GM19240 (cell line): ENCODE measurements at regions not wholly inside any gene's neighbourhood (a gene's known extent, or its start where the extent isn't known, plus 50 kb on each side); places are given as distances from the start of the nearest gene placed in this dataset.
"Not testable (repeated sequence)": the region's sequence is repeated elsewhere in the genome, so short reads cannot be mapped to it uniquely, and the experiment has no call there.

ENCODE experiments used
- DNase-seq: peaks from one replicate; pipeline ENCODE4 v3.0.0; 2011; ENCODE audit warnings: low spot score; ENCODE audit not compliant: insufficient read length

DNA sequence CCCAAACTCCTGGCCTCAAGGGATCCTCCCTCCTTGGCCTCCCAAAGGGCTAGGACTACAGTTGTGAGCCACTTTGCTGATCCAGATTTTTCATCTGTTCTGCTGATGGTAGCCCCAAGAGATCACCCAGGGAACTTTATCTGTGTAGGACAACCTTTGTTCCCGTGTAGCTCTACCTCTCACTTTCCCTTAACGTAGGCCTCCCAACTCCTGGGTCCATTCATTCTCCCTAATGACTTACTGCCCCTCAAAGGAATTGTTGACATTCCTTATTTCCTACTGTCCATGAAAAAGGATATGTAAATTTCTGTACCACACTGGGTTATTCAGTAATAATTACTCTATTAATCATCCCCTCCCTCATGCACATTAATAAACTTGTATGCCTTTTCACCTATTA is 51.0 kb upstream of the PHF24 start:
- no peak for DNase-seq

DNA sequence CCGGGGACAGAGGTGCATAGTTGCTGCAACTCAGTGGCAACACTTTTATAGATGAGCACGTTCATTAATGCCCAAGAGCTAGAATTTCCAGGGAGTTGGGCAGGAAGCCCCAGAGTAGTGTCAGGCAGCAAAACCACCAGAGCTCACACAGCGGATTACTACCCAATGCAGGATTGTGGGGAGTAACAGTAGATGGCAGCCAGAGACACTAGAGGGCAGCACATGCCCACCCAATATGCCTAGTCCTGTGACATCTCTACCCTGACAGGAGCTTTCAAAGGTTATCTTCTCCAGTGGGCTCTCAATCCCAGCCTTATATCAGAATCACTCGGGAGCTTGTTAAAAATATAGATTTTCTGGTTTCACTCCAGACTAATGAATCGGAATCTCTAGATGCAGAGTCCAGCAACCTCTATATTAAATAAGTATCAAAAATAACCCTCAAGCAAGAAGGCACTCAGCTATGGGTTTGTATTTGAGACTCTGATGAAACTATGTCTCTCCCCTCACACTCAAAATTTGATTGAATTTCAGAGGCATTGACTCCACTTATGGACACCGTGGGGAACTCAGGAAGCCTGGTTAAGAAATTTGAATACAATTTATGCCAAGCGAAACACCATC is 58.4 kb upstream of the PHF24 start:
- peak; percentile 72 for DNase-seq

GRCh38 chr9:34898846-34899245 is 59.2 kb upstream of the PHF24 start:
- DNase-seq = no peak

DNA sequence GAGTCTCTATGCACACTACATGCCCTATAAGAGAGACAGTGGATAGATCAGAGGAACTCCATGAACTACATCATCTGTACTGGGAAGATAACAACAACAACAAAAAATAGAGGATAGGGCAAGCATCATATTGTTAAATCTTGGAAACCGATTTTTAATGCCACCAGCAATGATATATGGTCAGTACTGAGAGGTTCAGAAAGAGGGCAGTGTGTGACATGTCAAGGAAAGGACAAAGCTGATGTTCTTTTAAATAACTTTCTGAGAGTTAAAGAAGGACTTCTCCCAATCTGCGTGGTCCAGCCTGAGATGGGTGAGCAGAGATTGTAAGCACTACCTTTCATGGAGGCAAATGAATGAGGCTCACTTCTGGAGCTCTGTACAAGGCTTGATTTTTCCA is 62.0 kb upstream of the PHF24 start:
- no peak for DNase-seq

DNA sequence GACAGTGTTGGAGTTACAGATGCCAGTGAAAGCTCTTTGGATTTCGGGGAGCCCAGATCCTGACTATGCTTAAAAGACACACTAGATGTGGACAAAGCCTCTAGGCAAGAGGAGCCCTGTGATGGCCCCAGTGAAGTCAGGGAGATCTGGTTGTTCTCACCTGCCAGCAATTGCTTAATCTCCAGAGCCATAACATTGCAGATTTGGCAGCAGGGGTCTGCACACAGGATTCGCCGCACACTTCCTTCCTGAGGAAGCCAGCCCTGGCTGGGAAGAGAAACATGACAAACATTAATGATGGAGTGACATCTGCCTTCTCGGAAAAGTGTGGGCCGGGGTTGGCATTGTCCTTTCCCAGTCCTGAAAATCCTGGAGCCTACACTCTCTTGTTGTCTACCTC is 65.2 kb upstream of the PHF24 start:
- no peak for DNase-seq

DNA sequence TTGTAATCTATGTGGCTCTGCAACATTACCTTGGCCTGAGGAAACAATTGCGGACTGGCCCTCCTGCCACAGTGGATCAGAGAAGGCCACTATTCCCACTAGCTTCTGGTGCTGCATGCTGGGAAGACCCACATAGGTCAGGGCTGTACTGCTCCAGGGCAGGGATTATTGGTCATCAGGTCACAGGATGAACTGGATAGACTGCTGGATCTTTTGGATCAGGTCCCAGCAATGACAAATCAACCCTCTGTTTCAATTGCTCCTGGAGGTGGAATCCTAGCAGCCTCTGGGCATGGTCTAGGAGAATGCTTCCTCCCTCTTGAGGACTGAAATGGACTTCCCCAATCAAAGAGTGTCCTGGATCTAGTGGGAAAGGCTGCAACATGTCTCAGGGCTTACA is 66.7 kb upstream of the PHF24 start:
- DNase-seq = no peak

DNA sequence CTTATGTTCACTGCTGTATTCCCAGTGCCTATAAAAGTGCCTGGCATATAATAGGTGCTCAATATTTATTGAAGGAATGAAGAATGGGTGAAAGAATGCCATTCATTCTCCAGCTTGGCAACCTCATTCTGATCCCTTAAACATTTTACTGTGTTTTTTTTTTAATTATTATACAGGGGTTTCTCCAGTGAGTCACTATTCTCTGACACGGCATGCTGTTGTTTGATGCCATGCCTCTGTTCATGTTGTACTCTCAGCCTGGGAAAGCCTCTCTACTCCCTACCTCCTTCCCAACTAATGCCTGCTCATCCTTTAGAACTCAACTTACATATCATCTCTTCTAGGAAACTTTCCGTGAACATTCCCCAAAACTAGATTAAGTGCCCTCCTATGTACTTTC is 70.2 kb upstream of the PHF24 start:
- DNase-seq = no peak

GRCh38 chr9:34884747-34885189 is 73.3 kb upstream of the PHF24 start:
- peak; percentile 12 for DNase-seq

- DNase-seq = no peak
Observed at GRCh38 chr9:34876096-34876495, 82.0 kb upstream of the PHF24 start.

DNA sequence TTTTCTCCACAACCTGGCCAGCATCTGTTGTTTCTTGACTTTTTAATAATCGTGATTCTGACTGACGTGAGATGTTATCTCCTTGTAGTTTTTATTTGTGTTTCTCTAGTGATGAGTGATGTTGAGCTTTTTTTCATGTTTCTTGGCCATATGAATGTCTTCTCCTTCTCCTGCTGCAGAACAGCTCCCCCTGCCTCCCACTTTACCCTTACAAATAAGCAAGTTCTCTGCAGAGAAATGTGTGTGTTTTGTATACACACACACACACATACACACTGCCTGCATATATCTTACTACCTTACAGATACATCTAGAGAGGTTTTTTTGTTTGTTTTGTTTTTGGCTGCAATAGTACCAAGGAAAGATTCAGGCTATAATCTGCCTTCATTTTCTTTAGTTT is 88.7 kb upstream of the PHF24 start:
- no peak for DNase-seq

GRCh38 chr9:34866614-34867013 is 91.5 kb upstream of the PHF24 start:
- DNase-seq = no peak

GRCh38 chr9:34863426-34863825 is 94.7 kb upstream of the PHF24 start:
- DNase-seq = no peak

DNA sequence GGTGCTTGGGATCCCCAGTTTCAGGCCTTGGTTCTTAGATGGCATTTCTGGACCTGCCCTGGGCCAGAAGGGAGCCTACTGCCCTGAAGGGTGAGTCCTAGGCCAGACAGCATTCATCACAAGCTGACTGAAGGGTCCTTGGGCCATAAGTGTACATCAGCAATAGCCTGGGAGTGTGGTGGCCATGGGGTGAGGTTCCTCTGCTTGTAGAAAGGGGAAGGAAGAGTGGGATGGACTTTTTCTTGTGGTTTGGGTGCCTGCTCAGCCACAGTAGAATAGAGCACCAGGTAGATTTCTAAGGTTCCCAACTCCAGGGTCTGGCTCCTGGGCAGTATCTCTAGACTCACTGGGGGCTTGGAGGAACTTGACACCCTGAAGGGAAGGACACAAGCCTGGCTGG is 95.2 kb upstream of the PHF24 start:
- DNase-seq = no peak

DNA sequence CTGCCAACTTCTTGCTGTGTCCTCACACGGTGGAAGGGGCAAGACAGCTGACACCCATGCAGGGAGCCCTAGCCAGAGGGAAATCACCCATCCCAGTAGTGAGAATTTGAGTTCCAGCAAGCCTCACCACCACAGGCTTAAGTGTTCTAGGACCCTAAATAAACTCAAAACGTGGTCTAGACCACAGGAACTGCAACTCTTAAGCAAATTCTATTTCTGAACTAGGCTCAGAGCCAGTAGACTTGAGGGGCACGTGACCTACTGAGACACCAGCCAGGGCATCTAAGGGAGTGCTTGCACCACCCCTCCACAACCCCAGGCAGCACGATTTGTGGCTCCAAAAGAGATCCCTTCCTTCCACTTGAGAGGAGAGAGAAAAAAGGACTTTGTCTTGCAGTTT is 96.0 kb upstream of the PHF24 start:
- DNase-seq = no peak

GRCh38 chr9:34855016-34855415 is 103.1 kb upstream of the PHF24 start:
- DNase-seq = not testable (repeated sequence)

GRCh38 chr9:34830068-34830467 is 120.1 kb upstream of the CCL21 start:
- DNase-seq = no peak

GRCh38 chr9:34826999-34827538 is 117.1 kb upstream of the CCL21 start:
- DNase-seq = no peak

GRCh38 chr9:34825775-34826174 is 115.8 kb upstream of the CCL21 start:
- no peak for DNase-seq

- DNase-seq = no peak
Observed at GRCh38 chr9:34823778-34824177, 113.8 kb upstream of the CCL21 start.

DNA sequence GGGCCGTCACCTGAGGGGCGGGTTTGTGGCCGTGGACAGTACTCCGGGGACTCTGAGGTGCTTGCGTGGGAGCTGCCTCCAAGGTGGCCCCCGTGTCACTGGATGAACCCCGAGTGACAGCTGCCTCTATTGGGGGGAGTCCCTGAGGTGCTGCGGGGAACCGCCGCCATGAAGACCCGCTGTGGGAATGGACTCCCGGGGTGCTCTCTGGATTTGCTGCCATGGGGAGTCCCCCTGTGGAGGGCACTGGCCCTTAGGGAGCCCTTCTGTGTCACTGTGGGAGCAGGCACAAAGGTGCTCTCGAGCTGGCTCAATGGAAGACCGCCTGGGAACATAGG is 100.2 kb upstream of the CCL21 start:
- DNase-seq = no peak

DNA sequence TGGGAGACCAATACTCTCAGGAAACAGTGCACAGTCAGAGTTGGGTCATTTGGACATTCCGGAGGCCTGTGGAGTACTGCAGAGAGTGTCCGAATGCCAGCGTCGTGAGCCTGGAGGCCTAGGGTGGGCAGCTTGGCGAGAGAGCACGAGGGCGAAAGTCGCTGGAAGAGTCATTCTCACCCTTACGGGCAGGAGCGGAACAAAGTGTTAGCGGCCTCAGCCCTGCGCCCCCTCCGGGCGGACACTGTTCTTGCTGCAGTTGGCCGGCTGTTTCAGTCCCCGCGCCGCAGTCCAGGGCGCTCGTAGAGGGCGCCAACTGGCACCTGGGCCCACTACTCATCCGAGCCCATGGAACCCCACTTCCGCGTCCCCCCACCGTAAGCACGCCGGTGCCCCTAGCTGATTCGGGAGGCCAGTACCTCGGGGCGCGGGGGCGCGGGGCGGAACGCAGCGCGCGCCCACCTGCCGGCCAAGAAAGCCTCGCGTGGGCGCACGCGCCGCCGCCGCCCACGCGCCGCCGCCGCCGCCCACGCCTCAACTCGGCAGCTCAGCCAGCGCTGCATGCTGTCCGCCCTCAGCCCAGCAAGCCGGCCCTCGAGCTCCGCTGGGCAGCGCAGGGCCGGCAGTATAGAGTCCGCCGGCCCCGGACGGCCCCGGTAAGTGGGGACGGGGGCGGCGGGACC is 99.7 kb upstream of the CCL21 start:
- no peak for DNase-seq

DNA sequence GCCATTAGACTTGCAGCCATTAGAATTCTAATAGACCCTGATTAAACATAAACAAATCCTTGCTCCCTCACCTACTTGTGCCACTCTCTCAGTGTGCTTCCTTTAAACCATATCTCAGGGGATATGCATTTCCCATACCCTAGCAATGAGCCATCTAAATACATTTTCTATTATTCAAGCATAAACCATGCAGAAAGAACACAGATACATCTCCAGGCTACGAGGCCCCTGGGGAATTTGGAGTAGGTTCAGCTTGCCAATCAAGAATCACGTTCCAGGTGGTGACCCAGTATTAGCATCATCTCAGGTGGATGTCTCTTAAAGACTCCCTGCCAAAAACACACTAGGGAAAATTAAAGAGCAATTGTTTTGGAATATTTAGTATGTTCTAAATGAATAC is 93.0 kb upstream of the CCL21 start:
- DNase-seq = no peak

DNA sequence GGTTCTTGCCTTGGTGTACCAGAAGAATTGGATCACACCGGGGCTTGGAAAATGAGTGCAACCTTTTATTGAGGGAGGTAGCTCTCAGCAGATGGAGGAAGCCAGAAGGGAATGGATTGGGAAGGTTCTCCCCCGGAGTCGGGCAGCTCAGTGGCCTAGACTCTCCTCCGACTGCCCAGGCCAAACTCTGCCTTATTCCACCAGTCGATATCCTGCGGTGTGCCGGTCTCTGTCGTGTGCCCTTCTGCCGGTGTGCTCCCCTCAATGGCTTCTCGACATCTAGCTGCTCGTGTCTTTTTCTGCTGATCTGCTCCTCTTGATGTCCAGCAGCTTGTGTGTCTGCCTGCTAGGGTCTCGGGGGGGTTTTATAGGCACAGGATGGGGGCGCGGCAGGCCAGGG is 87.4 kb upstream of the CCL21 start:
- no peak for DNase-seq
